IMR-90 (cell line): ENCODE measurements at regions not wholly inside any gene's neighbourhood (a gene's known extent, or its start where the extent isn't known, plus 50 kb on each side); places are given as distances from the start of the nearest gene placed in this dataset.

Experiments used
- ATAC-seq: fragments of 200-7000 bp; cut with Tn5 transposase; 2 replicates; pipeline ENCODE4 v1.9.1; 2020; ENCODE audit warnings: low read depth, mild to moderate bottlenecking, moderate library complexity
- BruUV-seq: library from RNA; stranded (reverse); fragments of 400-500 nt; replicated peaks from 2 replicates; lab custom pipeline; 2021; lab: Mats Ljungman, UMichigan
- CTCF ChIA-PET: fragments of 300-600 bp; formaldehyde crosslinking; extraction: SDS; loops from one replicate; lab custom pipeline; 2021; ENCODE audit warnings: antibody characterized with exemption; lab: Yijun Ruan, JAX
- POLR2A ChIA-PET: fragments of 300-600 bp; sonication (Branson Sonifier 250); formaldehyde crosslinking; loops from one replicate; lab custom pipeline; 2022; ENCODE audit warnings: antibody characterized with exemption; ENCODE audit not compliant: unreplicated experiment; lab: Charles Lee
- DNase-seq: peaks from one replicate; pipeline ENCODE4 v3.0.0; 2013
- H2AFZ ChIP-seq: replicated peaks from 2 replicates; pipeline ENCODE3; 2013; ENCODE audit warnings: low read length, mild to moderate bottlenecking; ENCODE audit not compliant: poor library complexity
- H2AK5ac ChIP-seq: 2 replicates; pipeline ENCODE4 v1.6.1; 2013; ENCODE audit warnings: low read depth, low read length, inconsistent platforms
- H2AK9ac ChIP-seq: replicated peaks from 2 replicates; pipeline ENCODE3; 2013; ENCODE audit warnings: mild to moderate bottlenecking, low read depth, low read length, moderate library complexity; ENCODE audit not compliant: poor library complexity
- H2BK120ac ChIP-seq: 2 replicates; pipeline ENCODE4 v1.6.1; 2013; ENCODE audit warnings: low read depth, low read length, inconsistent platforms
- H2BK15ac ChIP-seq: 3 replicates; pipeline ENCODE4 v1.6.1; 2013; ENCODE audit warnings: low read depth, low read length, inconsistent platforms
- H2BK20ac ChIP-seq: 2 replicates; pipeline ENCODE4 v1.6.1; 2013; ENCODE audit warnings: low read depth, mild to moderate bottlenecking, inconsistent platforms, low read length, moderate library complexity
- H2BK5ac ChIP-seq: 2 replicates; pipeline ENCODE4 v1.6.1; 2013; ENCODE audit warnings: mild to moderate bottlenecking, low read depth, low read length, inconsistent platforms; ENCODE audit not compliant: poor library complexity, severe bottlenecking
- H3K14ac ChIP-seq: replicated peaks from 2 replicates; pipeline ENCODE4 v1.6.1; 2013; ENCODE audit warnings: low read depth, low read length, inconsistent platforms
- H3K18ac ChIP-seq: 2 replicates; pipeline ENCODE4 v1.6.1; 2013; ENCODE audit warnings: low read depth, low read length, control low read depth
- H3K23ac ChIP-seq: 2 replicates; pipeline ENCODE4 v1.6.1; 2013; ENCODE audit warnings: low read depth, low read length, inconsistent platforms
- H3K27ac ChIP-seq: 2 replicates; pipeline ENCODE4 v1.5.1; 2013; ENCODE audit warnings: mild to moderate bottlenecking, control low read depth, low read length; ENCODE audit not compliant: insufficient read depth
- H3K27me3 ChIP-seq: 2 replicates; pipeline ENCODE4 v1.6.1; 2013; ENCODE audit warnings: low read length; ENCODE audit not compliant: control insufficient read depth, insufficient read depth
- H3K36me3 ChIP-seq: 2 replicates; pipeline ENCODE4 v1.6.1; 2013; ENCODE audit warnings: low read length, mixed read lengths; ENCODE audit not compliant: control insufficient read depth, insufficient read depth
- H3K4ac ChIP-seq: 2 replicates; pipeline ENCODE4 v1.6.1; 2013; ENCODE audit warnings: low read depth, low read length, inconsistent platforms
- H3K4me1 ChIP-seq: 2 replicates; pipeline ENCODE4 v1.6.1; 2013; ENCODE audit warnings: low read length, mixed read lengths; ENCODE audit not compliant: control insufficient read depth, insufficient read depth
- H3K4me2 ChIP-seq: 2 replicates; pipeline ENCODE4 v1.6.1; 2013; ENCODE audit warnings: low read depth, mild to moderate bottlenecking, control low read depth, low read length, moderate library complexity
- H3K4me3 ChIP-seq: 2 replicates; pipeline ENCODE4 v1.5.1; 2013; ENCODE audit warnings: low read depth, mild to moderate bottlenecking, control low read depth, low read length, moderate library complexity; ENCODE audit not compliant: insufficient read depth
- H3K56ac ChIP-seq: 2 replicates; pipeline ENCODE4 v1.6.1; 2013; ENCODE audit warnings: low read length, inconsistent platforms; ENCODE audit not compliant: insufficient read depth; ENCODE audit errors: extremely low read depth
- H3K79me1 ChIP-seq, 2 experiments: 2 replicates each; pipeline ENCODE4 v1.6.1; 2013; ENCODE audit warnings: low read length in 2 of 2, inconsistent platforms in 1 of 2, low read depth in 1 of 2
- H3K9ac ChIP-seq: 2 replicates; pipeline ENCODE4 v1.6.1; 2013; ENCODE audit warnings: low read depth, low read length, control low read depth
- H3K9me1 ChIP-seq: 2 replicates; pipeline ENCODE4 v1.6.1; 2013; ENCODE audit warnings: low read length, inconsistent platforms; ENCODE audit not compliant: insufficient read depth
- H3K9me3 ChIP-seq: 2 replicates; pipeline ENCODE4 v1.6.1; 2013; ENCODE audit warnings: low read length; ENCODE audit not compliant: control insufficient read depth, insufficient read depth
- H4K20me1 ChIP-seq: 2 replicates; pipeline ENCODE4 v1.6.1; 2013; ENCODE audit warnings: low read length, inconsistent platforms; ENCODE audit not compliant: insufficient read depth
- H4K5ac ChIP-seq: 2 replicates; pipeline ENCODE4 v1.6.1; 2013; ENCODE audit warnings: mild to moderate bottlenecking, low read depth, low read length, control low read depth
- H4K8ac ChIP-seq, 2 experiments: 2 replicates each; pipeline ENCODE4 v1.6.1; 2013; ENCODE audit warnings: low read depth in 2 of 2, low read length in 2 of 2, control low read depth in 1 of 2, inconsistent platforms in 1 of 2
- H4K91ac ChIP-seq: 2 replicates; pipeline ENCODE4 v1.6.1; 2013; ENCODE audit warnings: low read depth, low read length, inconsistent platforms; ENCODE audit not compliant: insufficient read depth
- BHLHE40 ChIP-seq: fragments of 150-350 bp; IDR thresholded peaks from 2 replicates; pipeline ENCODE4 v1.6.1; 2016; ENCODE audit warnings: mild to moderate bottlenecking, low read depth, low read length
- CEBPB ChIP-seq: IDR thresholded peaks from 2 replicates; pipeline ENCODE4 v1.6.1; 2012; ENCODE audit warnings: low read depth, low read length, improper control_type of control experiment
- CTCF ChIP-seq: conservative IDR thresholded peaks from 2 replicates; pipeline ENCODE4 v1.5.1; 2012; ENCODE audit warnings: mild to moderate bottlenecking, low read depth, low read length, improper control_type of control experiment
- ELK1 ChIP-seq: fragments of 150-350 bp; IDR thresholded peaks from 2 replicates; pipeline ENCODE4 v1.6.1; 2016; ENCODE audit warnings: low read depth, mild to moderate bottlenecking, low read length, moderate library complexity, borderline replicate concordance
- MAFK ChIP-seq: IDR thresholded peaks from 2 replicates; pipeline ENCODE4 v1.6.1; 2012; ENCODE audit warnings: low read depth, low read length, improper control_type of control experiment
- MAZ ChIP-seq: IDR thresholded peaks from 2 replicates; pipeline ENCODE4 v1.6.1; 2012; ENCODE audit warnings: low read depth, mild to moderate bottlenecking, low read length, improper control_type of control experiment, moderate library complexity, borderline replicate concordance
- NFE2L2 ChIP-seq: fragments of 150-350 bp; IDR thresholded peaks from 2 replicates; pipeline ENCODE4 v1.6.1; 2016; ENCODE audit warnings: low read depth, mild to moderate bottlenecking, low read length
- POLR2A ChIP-seq: IDR thresholded peaks from 2 replicates; pipeline ENCODE4 v1.6.1; 2012; ENCODE audit warnings: mild to moderate bottlenecking, low read depth, low read length
- RAD21 ChIP-seq: IDR thresholded peaks from 2 replicates; pipeline ENCODE4 v1.6.1; 2012; ENCODE audit warnings: low read length, improper control_type of control experiment
- RCOR1 ChIP-seq: IDR thresholded peaks from 2 replicates; pipeline ENCODE4 v1.6.1; 2012; ENCODE audit warnings: mild to moderate bottlenecking, low read length, improper control_type of control experiment; ENCODE audit not compliant: insufficient replicate concordance
- RFX5 ChIP-seq: IDR thresholded peaks from 2 replicates; pipeline ENCODE4 v1.8.0; 2012; ENCODE audit warnings: low read depth, mild to moderate bottlenecking, low read length, moderate library complexity
- SMC3 ChIP-seq: fragments of 150-350 bp; IDR thresholded peaks from 2 replicates; pipeline ENCODE4 v1.6.1; 2016; ENCODE audit warnings: low read depth, mild to moderate bottlenecking, antibody characterized with exemption, low read length, moderate library complexity
- USF2 ChIP-seq: fragments of 150-350 bp; IDR thresholded peaks from 2 replicates; pipeline ENCODE4 v1.6.1; 2017; ENCODE audit warnings: mild to moderate bottlenecking, antibody characterized with exemption, low read length, low read depth
- WGBS, 2 experiments: methylation state at CpG; one replicate each; pipeline versions ENCODE4 v1.1.5 to v1.1.7; 2013; ENCODE audit warnings: missing lambda C conversion rate in 2 of 2; ENCODE audit not compliant: insufficient read length in 1 of 2; ENCODE audit errors: extremely low coverage in 2 of 2; 5-methylcytosine and 5-hydroxymethylcytosine counted together
- dilution Hi-C: fragments of 300-500 bp; cut with HindIII; formaldehyde crosslinking; loops from one replicate; pipeline ENCODE4 v1.14.3; 2018; ENCODE audit warnings: low sequenced_read_pairs; ENCODE audit not compliant: unreplicated experiment
- in situ Hi-C: fragments of 300-500 bp; cut with MboI; formaldehyde crosslinking; loops from 3 replicates; pipeline ENCODE4 v1.14.3; 2019; ENCODE audit warnings: low sequenced_read_pairs, inconsistent platforms, mixed read lengths
- intact Hi-C: fragments of 100-400 bp; cut with micrococcal nuclease; formaldehyde crosslinking; loops from 2 replicates; pipeline ENCODE4 v1.10.0; 2022

- no peak for TF ChIP-seq POLR2A
These were observed 200.3 kb downstream of the CMPK2 start (continued) for GRCh38 chr2:6665093-6666045.

GRCh38 chr2:6667326-6667725 lies 198.4 kb downstream of the CMPK2 start:
- no peak overlapping the region for H3K4ac ChIP-seq
- ChIA-PET POLR2A (no interaction called here), CTCF (no interaction called here)
- H4K8ac ChIP-seq, result no peak overlapping the region
- H3K36me3 ChIP-seq, result no peaks in the 10 kb centered on the region
- no peak overlapping the region for H2AK9ac ChIP-seq
- H4K91ac ChIP-seq, result no peak overlapping the region
- no peak overlapping the region for H2BK15ac ChIP-seq
- H3K14ac ChIP-seq, result no peak overlapping the region
- DNase-seq (peak; percentile 7), ATAC-seq (no peak; the same call in 1 of the 2 replicates)
- intact Hi-C loops (no loop called here), in situ Hi-C loops (no loop called here), dilution Hi-C loops (no loop called here)
- H3K27me3 ChIP-seq, result no peaks in the 10 kb centered on the region
- H2BK120ac ChIP-seq, result no peak overlapping the region
- no peak overlapping the region for H3K4me3 ChIP-seq
- H3K27ac ChIP-seq, result no peak overlapping the region
- no peaks in the 10 kb centered on the region for H3K79me1 ChIP-seq
- no peak overlapping the region for H2BK20ac ChIP-seq
- no peak overlapping the region for H3K4me2 ChIP-seq
- H4K20me1 ChIP-seq, result no peaks in the 10 kb centered on the region
- H3K56ac ChIP-seq, result no peak overlapping the region
- BruUV-seq, result no TSS peak
- H3K9me3 ChIP-seq, result no peaks in the 10 kb centered on the region
- H2BK5ac ChIP-seq, result no peak overlapping the region
- H2AFZ ChIP-seq, result no peak overlapping the region
- H3K4me1 ChIP-seq, result no peaks in the 10 kb centered on the region
- H3K18ac ChIP-seq, result no peak overlapping the region
- no peak overlapping the region for H3K23ac ChIP-seq
- no CpG with 5 or more reads among the region's 4 CpGs for WGBS, 2 experiments
- H2AK5ac ChIP-seq, result no peak overlapping the region
- H3K9ac ChIP-seq, result no peak overlapping the region
- no peak overlapping the region for H4K5ac ChIP-seq
- no peaks in the 10 kb centered on the region for H3K9me1 ChIP-seq
- TF ChIP-seq ELK1 (no peak), RFX5 (no peak), MAZ (no peak), BHLHE40 (no peak), SMC3 (no peak), CTCF (no peak), USF2 (no peak), POLR2A (no peak), CEBPB (no peak), RAD21 (no peak), MAFK (no peak), RCOR1 (no peak), NFE2L2 (no peak)
